SKM-1 (cell line): ENCODE measurements at regions not wholly inside any gene's neighbourhood (a gene's known extent, or its start where the extent isn't known, plus 50 kb on each side); places are given as distances from the start of the nearest gene placed in this dataset.

Source experiments
- DNase-seq: peaks from one replicate; lab custom pipeline; 2025; ENCODE audit not compliant: unreplicated experiment; lab: John Stamatoyannopoulos, UW

GRCh38 chr22:49423125-49423650 is 404.5 kb downstream of the BRD1 start:
- no peak for DNase-seq

- no peak for DNase-seq
Measured at GRCh38 chr22:49422701-49423100, 405.0 kb downstream of the BRD1 start.

- no peak for DNase-seq
Measured at GRCh38 chr22:49420651-49421050, 407.0 kb downstream of the BRD1 start.

GRCh38 chr22:49419661-49420060 is 408.0 kb downstream of the BRD1 start:
- no peak for DNase-seq

- no peak for DNase-seq
Measured at GRCh38 chr22:49418943-49419342, 408.7 kb downstream of the BRD1 start.

- no peak for DNase-seq
Measured at GRCh38 chr22:49418341-49418894, 409.3 kb downstream of the BRD1 start.

GRCh38 chr22:49417833-49418232 is 409.8 kb downstream of the BRD1 start:
- no peak for DNase-seq

GRCh38 chr22:49417326-49417725 is 410.3 kb downstream of the BRD1 start:
- no peak for DNase-seq

GRCh38 chr22:49415151-49415951 is 412.3 kb downstream of the BRD1 start:
- no peak for DNase-seq

- no peak for DNase-seq
Measured at GRCh38 chr22:49413551-49413950, 414.1 kb downstream of the BRD1 start.

GRCh38 chr22:49413146-49413545 is 414.5 kb downstream of the BRD1 start:
- DNase-seq = no peak

GRCh38 chr22:49412236-49412635 is 415.4 kb downstream of the BRD1 start:
- no peak for DNase-seq

- DNase-seq = no peak
Measured at GRCh38 chr22:49411236-49411635, 416.4 kb downstream of the BRD1 start.

- DNase-seq = no peak
Measured at GRCh38 chr22:49408102-49408836, 419.4 kb downstream of the BRD1 start.

- no peak for DNase-seq
Measured at GRCh38 chr22:49406879-49407587, 420.6 kb downstream of the BRD1 start.

- no peak for DNase-seq
Measured at GRCh38 chr22:49406047-49406650, 421.5 kb downstream of the BRD1 start.

GRCh38 chr22:49405590-49405989 is 422.1 kb downstream of the BRD1 start:
- DNase-seq = no peak

- DNase-seq = no peak
Measured at GRCh38 chr22:49404576-49405241, 423.0 kb downstream of the BRD1 start.

GRCh38 chr22:49404020-49404419 is 423.7 kb downstream of the BRD1 start:
- no peak for DNase-seq

GRCh38 chr22:49403102-49403501 is 424.6 kb downstream of the BRD1 start:
- no peak for DNase-seq
